A549 (cell line): ENCODE measurements at regions not wholly inside any gene's neighbourhood (a gene's known extent, or its start where the extent isn't known, plus 50 kb on each side); places are given as distances from the start of the nearest gene placed in this dataset.

Experiments
- ATAC-seq, 2 experiments: fragments of 200-7000 bp in 1 of 2; fragments of >200 bp in 1 of 2; cut with Nextera tagmentation in 1 of 2; cut with Tn5 transposase in 1 of 2; 3 replicates each; pipeline versions ENCODE4 v1.8.0 to v1.9.1; 2018 to 2020; ENCODE audit warnings: mild to moderate bottlenecking in 1 of 2, moderate library complexity in 1 of 2
- CTCF ChIA-PET: fragments of 300-600 bp; sonication (Branson Sonifier 250); formaldehyde crosslinking; extraction: SDS; loops from one replicate; lab custom pipeline; 2021; ENCODE audit warnings: antibody characterized with exemption, inconsistent platforms; lab: Yijun Ruan, JAX
- POLR2A ChIA-PET: fragments of 350-600 bp; formaldehyde crosslinking; extraction: SDS; loops from one replicate; lab custom pipeline; 2021; ENCODE audit warnings: antibody characterized with exemption, inconsistent platforms; lab: Yijun Ruan, JAX
- DNase-seq, 2 experiments: peaks; one replicate each; pipeline versions ENCODE4 v3.0.0 to v3.0.0-alpha.2; 2011 to 2016; ENCODE audit warnings: low read depth in 1 of 2, low spot score in 1 of 2
- FAIRE-seq: peaks from 2 replicates; lab custom pipeline; 2011; peaks lifted over from hg19 to GRCh38; lab: Jason Lieb, UNC
- H3K27ac ChIP-seq, 2 experiments: fragments of >200 bp; sonication (Bioruptor Twin); formaldehyde crosslinking; 3 replicates each; pipeline ENCODE4 v1.5.1; 2016 to 2017
- H3K4me1 ChIP-seq: fragments of >200 bp; sonication (Bioruptor Twin); formaldehyde crosslinking; 3 replicates; pipeline ENCODE4 v1.6.1; 2016
- H3K4me2 ChIP-seq: fragments of >200 bp; sonication (Bioruptor Twin); formaldehyde crosslinking; 3 replicates; pipeline ENCODE4 v1.6.1; 2016
- H3K4me3 ChIP-seq: fragments of >200 bp; sonication (Bioruptor Twin); formaldehyde crosslinking; 3 replicates; pipeline ENCODE4 v1.5.1; 2016
- H3K9me3 ChIP-seq: fragments of >200 bp; sonication (Bioruptor Twin); formaldehyde crosslinking; 3 replicates; pipeline ENCODE4 v1.6.1; 2016
- BCL3 ChIP-seq: fragments of >200 bp; sonication (Bioruptor Twin); formaldehyde crosslinking; IDR thresholded peaks from 3 replicates; pipeline ENCODE4 v1.6.1; 2016
- CBX2 ChIP-seq: fragments of 200-600 bp; sonication (generic); IDR thresholded peaks from 2 replicates; pipeline ENCODE4 v1.6.1; 2016; ENCODE audit warnings: low read depth, mild to moderate bottlenecking, borderline replicate concordance
- CEBPB ChIP-seq, 2 experiments: fragments of >200 bp in 1 of 2; sonication (Bioruptor Twin) in 1 of 2; formaldehyde crosslinking in 1 of 2; IDR thresholded peaks; 2 replicates each; pipeline ENCODE4 v1.6.1; 2012 to 2016
- E2F6 ChIP-seq: IDR thresholded peaks from 2 replicates; pipeline ENCODE4 v1.6.1; 2012; ENCODE audit warnings: low read depth, borderline replicate concordance
- EP300 ChIP-seq, 2 experiments: fragments of >200 bp; sonication (Bioruptor Twin); formaldehyde crosslinking; IDR thresholded peaks; 2 replicates in 1 of 2; 3 replicates in 1 of 2; pipeline ENCODE4 v1.6.1; 2016 to 2017
- FOSL2 ChIP-seq, 2 experiments: fragments of 450-650 bp in 1 of 2; fragments of >200 bp in 1 of 2; sonication (Bioruptor Twin) in 1 of 2; formaldehyde crosslinking; IDR thresholded peaks; 2 replicates each; pipeline versions ENCODE4 v1.5.0 to v1.6.1; 2016 to 2020; ENCODE audit warnings: mild to moderate bottlenecking in 1 of 2, moderate library complexity in 1 of 2
- FOXS1 ChIP-seq: fragments of 250-450 bp; sonication (Bioruptor Pico); IDR thresholded peaks from 2 replicates; pipeline ENCODE4 v1.5.0; 2020; ENCODE audit warnings: mild to moderate bottlenecking, moderate library complexity
- GATA3 ChIP-seq: IDR thresholded peaks from 2 replicates; pipeline ENCODE4 v1.6.1; 2012; ENCODE audit warnings: borderline replicate concordance
- HOXA7 ChIP-seq: fragments of 250-450 bp; sonication (Bioruptor Pico); IDR thresholded peaks from 2 replicates; pipeline ENCODE4 v1.5.0; 2020; ENCODE audit warnings: mild to moderate bottlenecking, moderate library complexity
- HOXB5 ChIP-seq: fragments of 250-450 bp; sonication (Bioruptor Pico); IDR thresholded peaks from 2 replicates; pipeline ENCODE4 v1.5.0; 2020; ENCODE audit warnings: mild to moderate bottlenecking, moderate library complexity
- JUN ChIP-seq, 2 experiments: fragments of >200 bp; sonication (Bioruptor Twin); formaldehyde crosslinking; IDR thresholded peaks; 2 replicates in 1 of 2; 3 replicates in 1 of 2; pipeline ENCODE4 v1.6.1; 2016 to 2017
- JUNB ChIP-seq: fragments of >200 bp; sonication (Bioruptor Twin); formaldehyde crosslinking; IDR thresholded peaks from 2 replicates; pipeline ENCODE4 v1.6.1; 2016
- KDM5A ChIP-seq: fragments of 200-600 bp; sonication (generic); IDR thresholded peaks from 2 replicates; pipeline ENCODE4 v1.6.1; 2016; ENCODE audit warnings: antibody characterized with exemption, mild to moderate bottlenecking
- MAFK ChIP-seq: fragments of 450-650 bp; IDR thresholded peaks from 2 replicates; pipeline ENCODE4 v1.6.1; 2014; ENCODE audit not compliant: partially characterized antibody
- POLR2AphosphoS2 ChIP-seq: conservative IDR thresholded peaks from 2 replicates; pipeline ENCODE4 v1.6.1; 2012; ENCODE audit warnings: low read length, improper control_type of control experiment, inconsistent platforms
- RAD21 ChIP-seq, 2 experiments: fragments of >200 bp in 1 of 2; sonication (Bioruptor Twin) in 1 of 2; formaldehyde crosslinking in 1 of 2; IDR thresholded peaks in 1 of 2; conservative IDR thresholded peaks in 1 of 2; 2 replicates in 1 of 2; 3 replicates in 1 of 2; pipeline ENCODE4 v1.6.1; 2012 to 2018; ENCODE audit warnings: inconsistent platforms in 1 of 2
- RCOR1 ChIP-seq: fragments of 150-350 bp; IDR thresholded peaks from 2 replicates; pipeline ENCODE4 v1.6.1; 2014; ENCODE audit warnings: antibody characterized with exemption, low read length, low read depth
- REST ChIP-seq: fragments of 200-600 bp; sonication (generic); IDR thresholded peaks from 2 replicates; pipeline ENCODE4 v1.6.1; 2016; ENCODE audit warnings: antibody characterized with exemption, mild to moderate bottlenecking, moderate library complexity
- SMC3 ChIP-seq: fragments of >200 bp; sonication (Bioruptor Twin); formaldehyde crosslinking; IDR thresholded peaks from 3 replicates; pipeline ENCODE4 v1.6.1; 2018; ENCODE audit warnings: inconsistent platforms
- USF2 ChIP-seq: fragments of 450-650 bp; IDR thresholded peaks from 2 replicates; pipeline ENCODE4 v1.6.1; 2014; ENCODE audit warnings: antibody characterized with exemption
- WGBS: methylation state at CpG from one replicate; pipeline ENCODE4 v1.1.6; 2017; ENCODE audit errors: missing lambda C conversion rate; 5-methylcytosine and 5-hydroxymethylcytosine counted together

- POLR2A ChIA-PET, result no interaction called here
- ATAC-seq (peak; percentile 80 to 84), FAIRE-seq (peak; percentile 82), DNase-seq (peak; percentile 44 to 83)
- Histone ChIP-seq H3K27ac (peak overlapping the region; percentile 52 to 72; a peak in 5 of 6 replicates), H3K4me3 (no peak overlapping the region), H3K4me2 (peak overlapping the region; percentile 75), H3K4me1 (peaks cover 25% of the 10 kb centered on the region)
- WGBS, result 5% methylated on average over 4 of the region's 4 CpGs
- TF ChIP-seq CBX2 (no peak), CEBPB (IDR thresholded peaks at IDR 0.05) (peak in 1 of 2 experiments; percentile 57; a peak in 1 of 4 replicates), RAD21 (conservative IDR thresholded peaks at IDR 0.05 in 1 of 2, IDR thresholded peaks at IDR 0.05 in 1 of 2) (peak in 1 of 2 experiments; percentile 8; a peak in 1 of 5 replicates), SMC3 (no peak), JUNB (peak; percentile 88), JUN (IDR thresholded peaks at IDR 0.05) (peak; percentile 33 to 56; a peak in 2 of 5 replicates), KDM5A (no peak), FOXS1 (CRISPR knock-in tag) (no peak), REST (no peak), E2F6 (no peak), POLR2AphosphoS2 (no peak), RCOR1 (no peak), EP300 (IDR thresholded peaks at IDR 0.05) (peak; percentile 33 to 68; a peak in 3 of 5 replicates), USF2 (no peak), GATA3 (peak; percentile 85; the same call in 1 of the 2 replicates), HOXB5 (CRISPR knock-in tag) (0 out of 2 replicates have a peak, but pooled peaks have one; percentile 18), FOSL2 (IDR thresholded peaks at IDR 0.05) (peak; percentile 85), FOSL2 (CRISPR knock-in tag; IDR thresholded peaks at IDR 0.05) (peak; percentile 95), MAFK (peak; percentile 99), BCL3 (peak; percentile 86; the same call in 2 of the 3 replicates), HOXA7 (CRISPR knock-in tag) (no peak)
- TF ChIP-seq, all 56 proteins: peak for 10
- H3K9me3 ChIP-seq, result no peaks in the 10 kb centered on the region
- CTCF ChIA-PET, result interaction anchor here (1.4 kb wide), 2 partner anchors 8 to 176 kb away, joined by 4 to 5 read pairs; no protein-coding TSS in a partner anchor
Measured at GRCh38 chr1:221439747-221440501, 302.0 kb downstream of the DUSP10 start.
